HL-60 (cell line): ENCODE measurements at regions not wholly inside any gene's neighbourhood (a gene's known extent, or its start where the extent isn't known, plus 50 kb on each side); places are given as distances from the start of the nearest gene placed in this dataset.

Experiments
- DNase-seq, 2 experiments: peaks; one replicate each; pipeline ENCODE4 v3.0.0-alpha.2; 2010 to 2020; ENCODE audit warnings: low read depth in 1 of 2, low spot score in 1 of 2
- H3K27ac ChIP-seq: fragments of 250-450 bp; sonication (Bioruptor Pico); replicated peaks from 2 replicates; pipeline ENCODE4 v1.5.1; 2020; ENCODE audit warnings: mild to moderate bottlenecking, moderate library complexity
- H3K27me3 ChIP-seq: fragments of 250-450 bp; sonication (Bioruptor Pico); 2 replicates; pipeline ENCODE4 v1.5.1; 2021; ENCODE audit warnings: mild to moderate bottlenecking, moderate library complexity; ENCODE audit not compliant: insufficient read depth, poor library complexity, severe bottlenecking
- H3K4me3 ChIP-seq: replicated peaks from 2 replicates; pipeline ENCODE4 v1.5.1; 2011; ENCODE audit warnings: mild to moderate bottlenecking, control low read depth, low read length; ENCODE audit not compliant: insufficient read depth
- GABPA ChIP-seq: IDR thresholded peaks from 2 replicates; pipeline ENCODE4 v1.6.1; 2012; ENCODE audit warnings: low read depth
- POLR2AphosphoS5 ChIP-seq: IDR thresholded peaks from 2 replicates; pipeline ENCODE4 v1.6.1; 2012; ENCODE audit warnings: low read depth
- SPI1 ChIP-seq: IDR thresholded peaks from 2 replicates; pipeline ENCODE4 v1.6.1; 2012; ENCODE audit warnings: low read depth, mild to moderate bottlenecking, borderline replicate concordance
- TF ChIP-seq, protein P1 (sequence below): IDR thresholded peaks from 2 replicates; pipeline ENCODE4 v1.6.1; 2012; ENCODE audit warnings: low read depth; ENCODE audit not compliant: insufficient replicate concordance
- TF ChIP-seq, protein P2 (sequence below): IDR thresholded peaks from one replicate; pipeline ENCODE4 v1.5.1; 2011; ENCODE audit warnings: low read length, control low read depth, inconsistent platforms; ENCODE audit not compliant: insufficient read depth

- no peak for TF ChIP-seq SPI1
- TF ChIP-seq, protein P1, sequence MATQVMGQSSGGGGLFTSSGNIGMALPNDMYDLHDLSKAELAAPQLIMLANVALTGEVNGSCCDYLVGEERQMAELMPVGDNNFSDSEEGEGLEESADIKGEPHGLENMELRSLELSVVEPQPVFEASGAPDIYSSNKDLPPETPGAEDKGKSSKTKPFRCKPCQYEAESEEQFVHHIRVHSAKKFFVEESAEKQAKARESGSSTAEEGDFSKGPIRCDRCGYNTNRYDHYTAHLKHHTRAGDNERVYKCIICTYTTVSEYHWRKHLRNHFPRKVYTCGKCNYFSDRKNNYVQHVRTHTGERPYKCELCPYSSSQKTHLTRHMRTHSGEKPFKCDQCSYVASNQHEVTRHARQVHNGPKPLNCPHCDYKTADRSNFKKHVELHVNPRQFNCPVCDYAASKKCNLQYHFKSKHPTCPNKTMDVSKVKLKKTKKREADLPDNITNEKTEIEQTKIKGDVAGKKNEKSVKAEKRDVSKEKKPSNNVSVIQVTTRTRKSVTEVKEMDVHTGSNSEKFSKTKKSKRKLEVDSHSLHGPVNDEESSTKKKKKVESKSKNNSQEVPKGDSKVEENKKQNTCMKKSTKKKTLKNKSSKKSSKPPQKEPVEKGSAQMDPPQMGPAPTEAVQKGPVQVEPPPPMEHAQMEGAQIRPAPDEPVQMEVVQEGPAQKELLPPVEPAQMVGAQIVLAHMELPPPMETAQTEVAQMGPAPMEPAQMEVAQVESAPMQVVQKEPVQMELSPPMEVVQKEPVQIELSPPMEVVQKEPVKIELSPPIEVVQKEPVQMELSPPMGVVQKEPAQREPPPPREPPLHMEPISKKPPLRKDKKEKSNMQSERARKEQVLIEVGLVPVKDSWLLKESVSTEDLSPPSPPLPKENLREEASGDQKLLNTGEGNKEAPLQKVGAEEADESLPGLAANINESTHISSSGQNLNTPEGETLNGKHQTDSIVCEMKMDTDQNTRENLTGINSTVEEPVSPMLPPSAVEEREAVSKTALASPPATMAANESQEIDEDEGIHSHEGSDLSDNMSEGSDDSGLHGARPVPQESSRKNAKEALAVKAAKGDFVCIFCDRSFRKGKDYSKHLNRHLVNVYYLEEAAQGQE = no peak
- TF ChIP-seq, protein P2, sequence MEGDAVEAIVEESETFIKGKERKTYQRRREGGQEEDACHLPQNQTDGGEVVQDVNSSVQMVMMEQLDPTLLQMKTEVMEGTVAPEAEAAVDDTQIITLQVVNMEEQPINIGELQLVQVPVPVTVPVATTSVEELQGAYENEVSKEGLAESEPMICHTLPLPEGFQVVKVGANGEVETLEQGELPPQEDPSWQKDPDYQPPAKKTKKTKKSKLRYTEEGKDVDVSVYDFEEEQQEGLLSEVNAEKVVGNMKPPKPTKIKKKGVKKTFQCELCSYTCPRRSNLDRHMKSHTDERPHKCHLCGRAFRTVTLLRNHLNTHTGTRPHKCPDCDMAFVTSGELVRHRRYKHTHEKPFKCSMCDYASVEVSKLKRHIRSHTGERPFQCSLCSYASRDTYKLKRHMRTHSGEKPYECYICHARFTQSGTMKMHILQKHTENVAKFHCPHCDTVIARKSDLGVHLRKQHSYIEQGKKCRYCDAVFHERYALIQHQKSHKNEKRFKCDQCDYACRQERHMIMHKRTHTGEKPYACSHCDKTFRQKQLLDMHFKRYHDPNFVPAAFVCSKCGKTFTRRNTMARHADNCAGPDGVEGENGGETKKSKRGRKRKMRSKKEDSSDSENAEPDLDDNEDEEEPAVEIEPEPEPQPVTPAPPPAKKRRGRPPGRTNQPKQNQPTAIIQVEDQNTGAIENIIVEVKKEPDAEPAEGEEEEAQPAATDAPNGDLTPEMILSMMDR = no peak
- TF ChIP-seq POLR2AphosphoS5 = no peak
- TF ChIP-seq GABPA = no peak
- DNase-seq = no peak
- Histone ChIP-seq H3K27me3 (no peaks in the 10 kb centered on the region), H3K4me3 (no peak overlapping the region), H3K27ac (no peak overlapping the region)
Measured at GRCh38 chr1:82586473-82586872, 785.7 kb downstream of the ADGRL2 start.

DNA sequence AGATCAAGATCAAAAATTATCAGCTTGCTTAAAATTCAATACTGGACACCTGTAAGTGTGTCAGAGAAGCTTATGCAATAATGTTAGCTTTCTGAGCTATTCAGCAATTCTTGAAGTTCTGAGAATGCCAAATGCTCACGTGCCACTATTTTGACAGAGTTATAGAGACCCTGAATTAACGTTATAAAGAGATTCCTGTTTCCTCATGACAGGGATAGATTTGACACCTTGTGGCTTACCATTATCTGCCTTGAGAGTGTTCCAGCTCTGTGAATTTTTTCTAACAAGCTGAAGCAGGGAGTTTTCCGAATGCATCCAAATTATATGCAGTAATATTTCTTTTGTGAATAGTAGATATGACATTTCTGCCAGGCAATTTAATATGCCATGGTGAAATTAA is 781.6 kb downstream of the ADGRL2 start:
- no peak overlapping the region for H3K27ac ChIP-seq
- DNase-seq = no peak
- TF ChIP-seq, protein P2 = no peak
- TF ChIP-seq, protein P1 = no peak
- TF ChIP-seq SPI1 (no peak), POLR2AphosphoS5 (no peak), GABPA (no peak)
- no peak overlapping the region for H3K4me3 ChIP-seq
- no peaks in the 10 kb centered on the region for H3K27me3 ChIP-seq

DNA sequence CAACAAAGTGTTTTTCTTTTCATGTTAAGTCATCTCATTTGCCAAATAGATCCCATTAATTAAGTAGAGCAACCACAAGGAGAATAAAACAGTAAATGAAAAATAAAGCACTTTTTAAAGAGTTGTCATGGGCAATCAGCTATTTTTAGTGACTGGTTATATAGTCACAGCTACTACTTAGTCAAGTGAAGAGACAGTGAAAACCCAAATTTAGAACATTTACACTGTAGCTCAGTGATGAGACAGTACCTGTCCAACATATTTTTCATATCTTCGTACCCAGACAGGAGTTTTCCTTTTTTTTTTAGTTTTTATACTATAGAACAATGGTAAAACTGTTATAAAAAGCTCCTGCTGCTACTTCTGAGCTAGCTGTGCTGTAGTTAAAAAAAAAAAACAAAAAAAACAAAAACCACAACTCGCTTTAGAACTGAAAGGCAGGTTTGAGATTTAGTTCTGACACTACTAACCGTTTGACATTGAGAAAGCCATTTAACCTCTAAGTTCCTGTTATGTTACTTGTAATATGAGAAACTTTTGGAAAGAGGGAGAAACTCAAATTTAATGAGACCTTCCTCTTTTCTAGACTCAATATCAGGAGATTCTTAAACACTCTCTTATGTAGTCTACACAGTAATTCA is 777.5 kb downstream of the ADGRL2 start:
- TF ChIP-seq SPI1 (no peak), POLR2AphosphoS5 (no peak)
- Histone ChIP-seq H3K4me3 (no peak overlapping the region), H3K27ac (no peak overlapping the region), H3K27me3 (no peaks in the 10 kb centered on the region)
- DNase-seq = no peak

DNA sequence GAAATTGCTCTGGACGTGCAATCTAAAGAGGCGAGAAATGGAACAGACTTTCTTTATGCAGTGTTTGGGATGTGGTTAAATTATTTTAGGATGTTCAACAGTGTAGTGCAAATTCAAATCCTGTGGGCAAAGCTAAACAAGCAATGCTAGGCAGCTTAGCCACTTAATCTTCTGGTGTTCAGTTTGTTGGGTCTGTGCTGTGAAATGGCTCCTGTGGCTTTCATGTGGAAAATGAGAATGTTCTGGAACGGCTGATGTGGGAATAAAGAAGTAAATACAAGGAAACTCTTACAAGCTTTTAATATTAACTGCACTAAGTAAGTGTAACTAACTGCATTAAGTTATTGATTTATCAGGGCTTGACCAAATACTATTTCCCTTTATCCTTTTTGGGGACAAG is 766.6 kb downstream of the ADGRL2 start:
- Histone ChIP-seq H3K27ac (no peak overlapping the region), H3K4me3 (no peak overlapping the region), H3K27me3 (no peaks in the 10 kb centered on the region)
- TF ChIP-seq, protein P2 = no peak
- TF ChIP-seq SPI1 (no peak), POLR2AphosphoS5 (no peak), GABPA (no peak)
- TF ChIP-seq, protein P1 = no peak
- no peak for DNase-seq
